Adipose tissue (tissue), 3 donors: ENCODE measurements at regions not wholly inside any gene's neighbourhood (a gene's known extent, or its start where the extent isn't known, plus 50 kb on each side); places are given as distances from the start of the nearest gene placed in this dataset.

Experiments
- H3K27ac ChIP-seq: one replicate; pipeline ENCODE4 v1.5.1; 2013; ENCODE audit warnings: low read depth, low read length
- WGBS, 3 donors: extraction: QIAGEN DNeasy Blood & Tissue Kit; methylation state at CpG; one replicate each; pipeline ENCODE4 v1.1.7; 2013; 5-methylcytosine and 5-hydroxymethylcytosine counted together
- donor health status: healthy with polysubstance abuse.
- donor health status: Bipolar disorder and iron deficiency.
- donor health status: healthy.

DNA sequence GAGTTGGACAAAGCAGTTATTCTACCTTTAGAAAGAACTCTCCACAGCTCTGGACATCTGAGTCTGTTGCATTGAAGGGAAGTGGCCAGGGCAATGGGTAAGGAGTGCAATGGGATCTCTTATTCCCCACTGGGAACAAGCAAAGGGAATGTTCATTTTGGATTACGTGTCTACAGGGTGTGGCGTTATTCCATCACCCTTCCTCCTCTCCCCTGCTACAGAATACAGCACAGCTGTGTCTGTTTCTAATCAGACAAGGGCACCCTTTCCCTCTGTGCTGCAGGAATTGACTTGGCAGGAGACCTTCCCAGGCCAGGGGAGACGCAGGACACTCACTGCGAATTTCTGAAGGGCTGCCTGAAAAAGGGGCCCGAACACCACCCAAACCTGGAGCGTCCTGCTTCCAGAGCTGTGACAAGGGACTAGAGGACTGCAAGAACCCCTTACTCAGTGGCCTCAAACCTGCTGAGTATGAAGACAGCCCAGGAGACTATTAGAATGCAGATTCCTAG, 163.6 kb upstream of the RAB4A start:
- no peak overlapping the region for H3K27ac ChIP-seq
- WGBS, 3 donors = 64 to 92% (median 86%) methylated on average over 6 of the region's 6 CpGs

GRCh38 chr1:229107972-229108371, 162.9 kb upstream of the RAB4A start:
- H3K27ac ChIP-seq = no peak overlapping the region
- WGBS, 3 donors = 86 to 98% (median 96%) methylated on average over 2 of the region's 2 CpGs

DNA sequence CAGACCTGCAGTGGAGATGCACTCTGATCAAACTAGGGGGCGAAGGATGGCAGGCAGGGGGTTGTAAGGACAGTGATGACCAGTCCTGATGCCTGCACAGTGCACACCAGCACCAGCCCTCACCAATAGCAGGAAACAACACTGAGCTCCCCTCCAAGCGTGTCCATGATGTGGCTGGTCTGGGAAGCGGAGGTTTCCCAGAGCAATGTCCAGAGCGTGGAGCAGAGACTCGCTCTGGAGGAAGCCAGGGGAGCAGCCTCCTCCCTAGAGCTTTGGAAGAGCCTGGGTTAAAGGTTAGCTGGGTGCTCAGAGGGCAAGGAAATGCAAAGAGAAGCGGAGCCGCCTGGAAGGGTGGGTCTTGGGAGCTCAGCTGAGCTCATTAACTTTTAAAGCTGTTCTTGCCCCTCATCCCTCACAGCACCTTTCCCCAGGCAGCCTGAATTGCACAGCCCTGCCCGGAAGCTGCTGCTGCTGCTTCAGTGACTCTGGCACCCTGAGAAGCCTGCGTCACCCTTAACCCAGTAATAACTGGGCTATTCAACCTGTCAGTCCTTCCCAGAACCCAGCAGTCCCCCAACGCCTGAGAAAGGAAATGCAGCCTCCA, 162.2 kb upstream of the RAB4A start:
- 59 to 87% (median 85%) methylated on average over 10 of the region's 10 CpGs for WGBS, 3 donors
- H3K27ac ChIP-seq = no peak overlapping the region

DNA sequence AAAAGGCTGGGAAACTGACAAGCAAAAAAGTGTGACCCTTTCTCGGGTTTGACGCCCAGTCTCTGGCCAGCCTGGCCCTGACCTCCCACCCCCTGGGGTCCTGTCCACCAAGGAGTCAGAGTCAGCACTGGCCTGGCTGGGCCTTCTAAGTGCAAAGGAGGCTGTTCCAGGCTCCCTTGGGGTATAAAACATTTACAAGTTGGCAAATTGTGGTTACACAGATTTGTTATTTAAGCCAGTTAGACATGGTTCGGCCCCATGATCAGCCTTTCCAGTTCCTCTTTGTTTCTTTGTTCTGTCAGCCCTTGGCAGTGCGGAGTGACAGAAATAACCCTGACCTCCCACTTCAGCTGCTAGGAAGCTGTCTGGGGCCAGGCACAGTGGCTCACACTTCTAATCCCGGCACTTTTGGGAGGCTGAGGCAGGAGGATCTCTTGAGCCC, 161.6 kb upstream of the RAB4A start:
- WGBS, 3 donors = 50 to 68% (median 63%) methylated on average over 5 of the region's 5 CpGs
- no peak overlapping the region for H3K27ac ChIP-seq

DNA sequence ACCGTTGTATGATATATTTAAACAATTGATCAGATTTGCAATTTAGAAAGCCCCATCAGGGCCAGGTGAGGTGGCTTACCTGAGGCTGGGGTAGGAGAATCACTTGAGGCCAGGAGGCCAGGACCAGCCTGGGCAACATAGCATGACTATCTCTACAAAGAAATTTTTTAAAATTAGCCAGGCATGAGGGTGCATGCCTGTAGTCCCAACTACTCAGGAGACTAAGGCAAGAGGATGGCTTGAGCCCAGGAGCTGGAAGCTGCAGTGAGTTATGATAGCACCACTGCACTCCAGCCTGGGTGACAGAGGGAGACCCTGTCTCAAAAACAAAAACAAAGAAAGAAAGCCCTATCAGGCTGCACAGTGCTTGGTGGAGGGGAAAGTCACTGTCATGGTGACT, 159.9 kb upstream of the RAB4A start:
- WGBS, 3 donors = 52 to 91% (median 86%) methylated on average over 1 of the region's 1 CpG
- H3K27ac ChIP-seq = no peak overlapping the region

DNA sequence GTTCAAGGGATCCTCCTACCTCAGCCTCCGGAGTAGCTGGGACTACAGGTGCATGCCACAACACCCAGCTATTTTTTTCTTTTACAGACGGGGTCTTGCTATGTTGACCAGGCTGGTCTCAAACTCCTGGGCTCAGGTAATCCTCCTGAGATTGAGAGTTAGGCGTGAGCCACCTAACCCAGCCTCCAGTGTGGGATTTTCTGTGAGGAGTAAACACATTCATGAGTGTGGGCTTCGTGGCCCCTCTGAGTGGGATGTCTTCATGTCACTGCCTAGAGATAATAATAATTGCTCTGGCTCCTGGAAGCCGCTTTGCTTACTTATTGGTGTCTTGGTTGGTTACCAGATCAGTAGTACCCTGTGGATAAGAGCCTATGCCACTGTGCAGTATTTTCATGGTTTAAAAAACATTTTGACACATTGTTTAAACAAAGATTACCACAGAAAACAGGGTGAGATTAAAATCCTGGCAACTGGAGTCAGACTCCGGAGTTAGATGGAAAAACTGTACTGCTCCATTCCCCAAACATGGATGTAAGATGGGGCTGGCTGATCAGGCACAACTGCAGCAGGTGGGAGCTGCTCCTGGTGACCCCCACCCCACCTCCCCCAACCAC, 159.1 kb upstream of the RAB4A start:
- 54 to 93% (median 87%) methylated on average over 6 of the region's 6 CpGs for WGBS, 3 donors
- H3K27ac ChIP-seq = no peak overlapping the region

GRCh38 chr1:229112832-229113548, 157.9 kb upstream of the RAB4A start:
- WGBS, 3 donors = 80 to 90% (median 89%) methylated on average over 3 of the region's 3 CpGs
- no peak overlapping the region for H3K27ac ChIP-seq

GRCh38 chr1:229114315-229114714, 156.6 kb upstream of the RAB4A start:
- WGBS, 3 donors = 32 to 61% (median 44%) methylated on average over 5 of the region's 5 CpGs

GRCh38 chr1:229114850-229115365, 156.0 kb upstream of the RAB4A start:
- no peak overlapping the region for H3K27ac ChIP-seq
- 45 to 74% (median 71%) methylated on average over 4 of the region's 4 CpGs for WGBS, 3 donors

More at GRCh38 chr1:229114315-229114714, 156.6 kb upstream of the RAB4A start:
- H3K27ac ChIP-seq = no peak overlapping the region

GRCh38 chr1:229116114-229116513, 154.8 kb upstream of the RAB4A start:
- H3K27ac ChIP-seq = no peak overlapping the region
- 87 to 93% (median 89%) methylated on average over 16 of the region's 16 CpGs for WGBS, 3 donors

DNA sequence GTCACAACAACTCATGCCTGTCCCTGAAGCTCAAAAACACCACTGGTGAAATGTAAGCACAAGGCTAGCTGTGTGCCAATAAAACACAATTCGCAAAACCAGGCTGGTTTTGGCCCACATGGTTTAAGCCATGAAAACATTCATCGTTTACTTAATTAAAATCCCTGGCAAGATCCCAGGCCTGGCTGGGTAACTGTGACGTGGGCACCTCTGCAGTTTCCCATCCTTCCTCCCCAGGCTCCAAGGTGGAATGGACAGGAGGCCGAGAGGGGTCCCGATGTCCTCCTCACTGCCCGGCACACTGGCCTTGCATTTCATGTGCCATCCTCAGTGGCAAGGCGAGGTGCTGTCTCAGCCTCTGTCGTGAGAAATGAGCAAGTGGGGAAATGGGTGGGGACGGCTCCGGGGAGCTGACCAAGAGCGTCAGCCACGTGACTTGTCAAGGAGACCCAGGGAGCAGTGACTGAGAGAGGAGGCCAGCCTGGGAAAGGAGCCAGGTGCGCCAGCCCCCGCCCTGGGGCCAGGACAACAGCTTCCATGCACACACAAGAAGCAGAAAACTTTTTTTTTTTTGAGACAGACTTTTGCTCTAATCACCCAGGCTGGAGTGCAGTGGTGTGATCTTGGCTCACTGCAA, 153.1 kb upstream of the RAB4A start:
- WGBS, 3 donors = 13 to 62% (median 46%) methylated on average over 14 of the region's 14 CpGs
- no peak overlapping the region for H3K27ac ChIP-seq

GRCh38 chr1:229118477-229119061, 152.3 kb upstream of the RAB4A start:
- no peak overlapping the region for H3K27ac ChIP-seq
- WGBS, 3 donors = 84 to 90% (median 85%) methylated on average over 3 of the region's 3 CpGs

GRCh38 chr1:229119161-229119560, 151.8 kb upstream of the RAB4A start:
- 81 to 96% (median 93%) methylated on average over 6 of the region's 6 CpGs for WGBS, 3 donors

DNA sequence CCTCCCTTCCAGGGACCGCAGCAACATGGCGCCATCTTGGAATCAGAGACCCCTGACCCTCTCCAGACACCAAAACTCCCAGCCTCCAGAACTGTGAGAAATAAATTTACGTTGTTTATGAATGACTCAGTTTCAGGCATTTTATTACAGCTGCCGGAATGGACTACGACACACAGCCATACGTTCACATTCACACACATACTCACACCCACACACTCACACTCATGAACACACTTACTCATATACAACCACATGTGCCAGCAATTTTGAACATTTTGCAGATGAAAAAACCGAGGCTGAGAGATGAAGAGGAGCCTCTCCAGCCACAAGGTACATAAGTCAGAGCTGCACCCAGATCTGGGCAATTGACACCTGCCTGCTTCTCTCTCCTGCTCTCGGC, 151.0 kb upstream of the RAB4A start:
- H3K27ac ChIP-seq = no peak overlapping the region
- WGBS, 3 donors = 88 to 96% (median 90%) methylated on average over 8 of the region's 8 CpGs

More at GRCh38 chr1:229119161-229119560, 151.8 kb upstream of the RAB4A start:
- H3K27ac ChIP-seq = no peak overlapping the region

DNA sequence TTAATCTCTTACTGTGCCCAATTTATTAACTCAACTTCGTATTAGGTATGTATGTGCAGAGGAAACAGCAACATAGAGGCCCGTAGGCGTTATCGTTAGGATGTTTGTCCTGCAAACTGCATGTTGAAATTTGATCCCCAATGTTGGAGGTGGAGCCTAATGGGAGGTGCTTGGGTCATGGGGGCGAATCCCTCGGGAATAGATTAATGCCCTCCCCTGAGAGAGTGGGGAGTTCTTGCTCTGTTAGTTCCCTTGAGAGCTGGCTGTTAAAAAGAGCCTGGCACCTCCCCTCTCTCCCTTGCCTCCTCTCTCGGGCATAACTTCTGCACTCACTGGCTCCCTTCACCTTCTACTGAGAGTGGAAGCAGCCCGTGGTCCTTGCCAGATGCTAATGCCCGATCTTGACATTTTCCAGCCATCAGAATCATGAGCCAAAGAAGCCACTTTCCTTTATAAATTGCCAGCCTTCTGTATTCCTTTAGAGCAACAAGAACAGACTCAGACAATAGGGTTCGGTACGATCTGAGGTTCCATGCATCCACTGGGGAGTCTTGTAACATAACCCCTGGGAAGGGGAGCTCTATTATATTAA, 149.0 kb upstream of the RAB4A start:
- H3K27ac ChIP-seq = no peak overlapping the region
- WGBS, 3 donors = 54 to 88% (median 83%) methylated on average over 11 of the region's 11 CpGs

DNA sequence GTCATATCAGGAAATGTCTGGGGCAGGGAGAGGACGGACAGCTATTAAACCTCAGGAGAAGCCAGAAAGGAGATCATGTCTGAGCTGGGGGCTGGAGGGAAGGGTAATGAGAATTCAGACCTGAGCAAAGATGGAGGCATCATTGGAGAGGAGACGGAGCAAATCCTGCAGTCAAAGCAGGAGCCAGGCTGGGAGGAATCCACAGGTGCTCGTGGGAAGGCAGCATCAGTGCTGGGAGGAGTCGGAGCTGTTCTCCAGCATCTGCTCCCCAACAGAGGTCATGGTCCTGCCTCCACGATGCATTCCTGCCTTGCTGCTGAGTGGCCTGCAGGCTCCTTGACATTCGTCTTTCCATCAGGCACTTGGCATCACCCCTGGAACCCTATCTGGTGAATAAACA, 148.3 kb upstream of the RAB4A start:
- no peak overlapping the region for H3K27ac ChIP-seq
- 89 to 93% (median 91%) methylated on average over 6 of the region's 6 CpGs for WGBS, 3 donors

GRCh38 chr1:229124116-229124515, 146.8 kb upstream of the RAB4A start:
- H3K27ac ChIP-seq = no peak overlapping the region
- 56 to 74% (median 70%) methylated on average over 1 of the region's 1 CpG for WGBS, 3 donors

GRCh38 chr1:229124520-229125124, 146.3 kb upstream of the RAB4A start:
- 43 to 78% (median 70%) methylated on average over 11 of the region's 11 CpGs for WGBS, 3 donors
- no peak overlapping the region for H3K27ac ChIP-seq
